ENCODE measurements at regions not wholly inside any gene's neighbourhood (a gene's known extent, or its start where the extent isn't known, plus 50 kb on each side); places are given as distances from the start of the nearest gene placed in this dataset.
"Not testable (repeated sequence)": the region's sequence is repeated elsewhere in the genome, so short reads cannot be mapped to it uniquely, and the experiment has no call there.

DNA sequence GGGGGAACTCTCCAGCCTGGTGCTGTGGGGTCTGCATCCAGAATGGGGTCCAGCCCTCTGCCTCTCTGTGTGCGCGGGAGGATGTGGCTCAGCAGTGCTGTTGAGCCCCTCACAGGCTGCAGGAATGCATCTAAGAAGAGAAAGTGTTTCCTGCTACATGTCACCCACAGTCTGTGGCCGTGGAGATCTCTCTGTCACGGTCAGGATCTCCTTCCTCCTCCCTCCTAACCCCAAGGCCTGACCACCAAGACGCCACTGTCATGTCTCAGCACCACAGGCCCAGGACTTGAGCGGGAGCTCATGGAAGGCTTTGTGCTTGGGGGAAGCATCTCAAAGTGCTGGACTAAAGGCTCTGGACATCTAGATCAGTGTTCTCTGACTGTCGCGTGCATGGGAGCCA is 90.1 kb downstream of the SREK1 start:
- DNase-seq = no peak

DNA sequence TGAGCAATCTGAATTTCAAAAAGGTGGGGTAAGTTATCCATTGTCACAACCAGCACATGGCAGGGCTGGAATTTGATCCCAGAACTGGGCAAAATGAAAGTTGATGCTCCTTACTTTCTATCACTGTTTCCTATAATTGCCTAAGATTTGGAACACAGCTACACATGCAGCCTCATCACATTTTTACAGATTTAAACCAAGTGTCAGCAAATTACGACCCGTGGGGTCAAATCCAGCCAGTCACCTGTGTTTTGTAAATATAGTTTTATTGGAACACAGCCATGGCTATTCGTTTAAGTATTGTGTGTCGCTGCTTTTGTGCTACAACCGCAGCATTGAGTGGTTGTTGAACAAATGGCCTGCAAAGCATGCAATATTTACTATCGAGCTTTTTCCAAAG is 94.3 kb downstream of the SREK1 start:
- DNase-seq = no peak

GRCh38 chr5:66239034-66239433 is 94.9 kb downstream of the SREK1 start:
- DNase-seq = no peak

DNA sequence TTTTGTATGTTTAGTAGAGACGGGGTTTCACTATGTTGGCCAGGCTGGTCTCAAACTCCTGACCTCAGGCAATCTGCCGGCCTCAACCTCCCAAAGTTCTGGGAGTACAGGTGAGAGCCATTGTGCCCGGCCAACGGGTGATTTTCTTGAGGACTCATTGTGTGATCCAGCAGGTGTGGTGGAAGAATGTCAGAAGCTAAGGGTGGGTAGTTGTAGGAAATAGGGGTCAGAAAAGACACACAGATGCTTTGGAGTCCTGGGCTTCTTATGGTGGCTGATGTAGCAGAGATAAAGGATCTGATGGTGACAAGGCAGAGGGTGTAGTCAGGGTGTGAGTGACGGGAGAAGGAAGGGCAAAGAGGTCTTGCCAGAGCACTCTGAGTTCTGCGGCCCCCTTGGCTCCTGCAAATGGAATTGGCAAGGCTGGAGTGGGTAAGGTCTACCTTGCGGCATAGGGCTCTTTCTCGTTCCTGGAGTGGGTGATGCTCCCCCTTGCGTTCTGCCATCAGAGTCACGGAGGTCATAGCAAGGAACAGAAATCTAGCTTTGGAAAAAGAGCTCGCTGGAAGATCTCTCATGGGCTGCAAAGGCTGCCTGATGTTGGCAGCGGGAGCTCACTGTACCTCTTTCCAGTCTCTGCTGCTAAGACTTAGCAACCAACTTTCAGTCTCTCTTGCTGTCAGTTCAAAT is 97.2 kb downstream of the SREK1 start:
- no peak for DNase-seq

DNA sequence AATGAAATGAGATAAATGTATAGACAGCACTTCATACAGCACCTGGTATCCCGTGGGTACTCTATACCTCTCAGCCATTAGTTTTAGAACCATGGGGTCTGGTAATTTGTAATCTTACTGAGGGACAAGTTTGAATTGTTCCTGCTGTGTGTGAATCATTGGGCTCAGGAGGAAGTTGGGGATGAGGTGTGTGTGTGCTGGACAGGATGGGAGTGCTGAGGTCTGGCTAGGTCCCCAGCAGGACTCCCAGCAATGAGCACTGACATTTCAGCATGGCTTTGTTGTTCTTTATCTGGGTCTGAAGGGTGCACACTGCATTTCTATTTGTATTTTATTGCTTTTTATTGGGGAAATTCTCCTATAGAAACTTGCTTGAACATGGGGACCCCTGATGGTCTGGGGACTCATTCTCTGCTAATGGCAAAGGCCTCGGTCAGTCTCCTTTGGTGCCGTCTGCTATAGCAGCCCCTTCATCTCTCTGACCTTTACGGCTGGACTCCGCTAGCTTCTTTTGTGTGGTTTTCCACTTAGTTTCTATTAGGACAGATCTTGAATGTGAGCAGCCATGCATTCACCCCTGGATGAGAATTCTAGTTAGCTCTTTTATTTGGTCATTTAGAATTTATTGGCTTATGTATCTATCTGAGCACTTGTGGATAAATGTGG is 98.1 kb downstream of the SREK1 start:
- no peak for DNase-seq

DNA sequence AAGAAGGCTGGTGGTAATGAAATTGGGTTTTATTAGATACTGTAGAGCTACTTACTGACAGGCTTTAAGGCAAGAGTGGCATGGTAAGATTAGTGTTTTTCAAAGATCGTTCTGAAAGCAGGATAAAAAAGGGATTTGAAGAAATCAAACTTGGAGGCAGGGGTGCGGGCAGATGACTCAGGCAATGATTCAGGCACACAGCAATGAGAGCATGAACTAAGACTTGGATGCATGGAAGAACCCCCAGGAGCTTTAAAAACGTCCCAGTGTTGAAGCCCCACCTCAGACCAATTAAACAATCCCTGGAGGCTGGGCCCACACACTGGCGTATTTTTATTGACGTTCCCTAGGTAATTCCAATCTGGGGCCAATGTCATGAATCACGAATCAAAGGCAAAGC is 102.5 kb downstream of the SREK1 start:
- DNase-seq = no peak

DNA sequence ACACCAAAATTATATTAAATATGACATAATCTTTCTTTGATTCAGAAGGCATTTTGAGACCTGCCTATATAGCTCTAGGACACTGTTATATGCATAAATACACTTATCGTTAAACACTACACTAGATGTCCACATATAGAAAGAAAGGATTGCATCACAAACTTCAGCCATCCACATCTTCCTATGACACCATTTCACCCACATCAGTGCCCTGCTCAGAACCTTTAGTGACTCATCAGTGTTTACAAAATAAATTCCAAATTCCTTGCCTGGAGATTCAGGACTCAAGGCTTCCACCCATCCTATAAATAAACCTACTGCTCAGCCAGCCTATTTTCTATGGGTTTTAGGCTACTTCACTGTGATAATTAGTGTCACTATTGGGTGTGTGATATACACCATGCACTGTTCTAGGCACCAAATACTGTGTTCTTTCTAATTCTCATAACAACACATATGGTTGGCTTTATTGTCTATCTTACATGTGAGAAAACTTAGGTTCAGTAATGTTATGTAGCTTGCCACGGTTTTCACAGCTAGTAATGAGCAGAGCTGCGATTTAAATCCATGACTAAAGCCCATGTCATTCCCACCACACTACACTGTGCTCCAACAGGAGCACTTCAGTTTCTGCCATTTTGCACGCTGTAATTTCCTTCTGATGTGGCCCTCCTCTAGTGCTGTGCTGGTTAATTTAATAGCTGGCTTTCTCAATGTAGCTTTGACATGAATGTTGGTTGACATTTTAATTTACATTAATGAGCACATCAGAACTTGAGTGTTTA is 103.3 kb downstream of the SREK1 start:
- no peak for DNase-seq

DNA sequence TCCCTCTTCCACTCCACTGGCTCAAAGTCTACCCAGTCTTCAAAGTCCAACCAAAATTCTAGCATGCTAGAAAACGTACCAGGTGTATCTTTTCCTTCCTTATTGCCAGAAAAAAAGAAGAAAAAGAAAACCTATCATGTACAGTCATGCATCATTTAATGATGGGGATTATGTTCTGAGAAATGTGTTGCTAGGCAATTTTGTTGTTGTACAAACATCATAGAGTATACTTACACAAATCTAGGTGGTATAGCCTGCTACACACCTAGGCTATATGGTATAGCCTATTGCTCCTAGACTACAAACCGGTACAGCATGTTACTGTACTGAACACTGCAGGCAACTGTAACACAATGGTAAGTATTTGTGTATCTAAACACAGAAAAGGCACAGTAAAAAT is 104.8 kb downstream of the SREK1 start:
- no peak for DNase-seq

DNA sequence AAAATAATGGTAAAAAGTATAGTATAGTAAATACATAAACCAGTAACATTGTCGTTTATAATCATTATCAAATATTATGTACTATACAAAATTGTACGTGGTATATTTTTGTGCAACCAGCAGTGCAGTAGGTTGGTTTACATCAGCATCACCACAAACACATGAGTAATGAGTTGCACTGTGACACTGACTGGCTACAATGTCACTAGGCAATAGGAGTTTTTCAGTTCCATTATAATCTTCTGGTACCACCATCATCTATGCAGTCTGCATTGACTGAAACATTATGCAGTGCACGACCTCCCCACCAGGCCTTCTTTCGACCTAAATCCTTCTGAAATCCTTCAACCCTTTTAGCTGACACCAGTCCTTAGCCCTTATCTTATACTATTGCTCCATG is 105.8 kb downstream of the SREK1 start:
- no peak for DNase-seq

DNA sequence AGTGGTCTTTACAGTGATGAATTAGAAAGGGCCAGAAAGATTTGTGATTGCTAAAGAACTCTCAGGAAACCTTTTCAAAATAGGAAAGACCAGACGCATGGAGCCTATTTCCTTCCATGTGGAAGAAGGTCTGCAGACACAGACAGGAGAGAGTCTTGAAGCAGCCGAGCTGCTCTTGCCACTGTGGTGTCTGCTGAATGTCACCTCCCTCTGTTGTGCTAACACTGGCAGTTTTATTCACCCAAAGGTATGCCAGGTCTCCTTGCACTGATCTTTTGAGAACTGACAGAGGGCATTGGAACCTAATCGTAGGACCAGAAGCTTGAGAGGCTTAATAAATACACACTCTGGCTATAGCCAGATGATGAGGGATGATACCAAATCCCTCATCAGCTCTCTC is 108.7 kb downstream of the SREK1 start:
- DNase-seq = no peak

GRCh38 chr5:66255714-66256113 is 111.6 kb downstream of the SREK1 start:
- no peak for DNase-seq

DNA sequence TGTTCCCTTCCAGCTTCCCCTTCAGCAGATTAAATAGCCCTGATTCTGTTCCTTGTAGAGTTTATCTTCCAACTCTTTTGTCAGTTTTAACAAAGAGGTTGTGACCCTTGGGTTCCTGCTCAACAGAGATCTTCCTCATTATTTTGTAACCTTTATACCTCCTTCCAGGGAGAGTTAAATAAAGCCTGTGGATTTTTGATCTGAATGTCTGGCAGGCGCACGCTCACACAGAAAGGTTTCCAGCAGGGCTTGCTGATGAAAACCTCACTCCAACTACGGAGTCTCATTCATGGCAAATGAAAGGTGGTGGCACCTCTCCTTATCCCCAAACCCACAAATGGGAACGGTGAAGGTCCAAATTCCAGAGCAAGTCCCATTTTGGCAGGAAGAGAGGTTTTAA is 129.0 kb downstream of the SREK1 start:
- DNase-seq = no peak

DNA sequence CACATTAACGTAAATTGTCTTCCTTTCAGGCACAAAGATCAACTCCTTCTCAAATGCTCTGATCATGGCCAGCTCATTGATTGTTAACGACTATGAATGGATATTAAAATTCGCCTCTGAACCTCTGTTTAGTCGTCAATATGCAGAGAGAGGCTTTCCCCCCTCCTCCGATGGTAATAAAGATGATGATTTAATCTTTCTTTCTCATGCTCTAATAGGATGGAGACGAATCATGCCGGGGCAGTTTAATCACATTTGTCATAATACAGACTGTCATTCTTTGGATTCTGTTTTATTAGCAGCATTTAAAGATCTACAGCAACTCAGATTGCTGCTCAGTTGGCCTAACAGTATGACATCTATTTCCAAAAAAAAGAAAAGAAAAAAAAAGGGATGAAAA is 132.9 kb downstream of the SREK1 start:
- DNase-seq = no peak

GRCh38 chr5:66277981-66278380 is 133.9 kb downstream of the SREK1 start:
- DNase-seq = no peak

DNA sequence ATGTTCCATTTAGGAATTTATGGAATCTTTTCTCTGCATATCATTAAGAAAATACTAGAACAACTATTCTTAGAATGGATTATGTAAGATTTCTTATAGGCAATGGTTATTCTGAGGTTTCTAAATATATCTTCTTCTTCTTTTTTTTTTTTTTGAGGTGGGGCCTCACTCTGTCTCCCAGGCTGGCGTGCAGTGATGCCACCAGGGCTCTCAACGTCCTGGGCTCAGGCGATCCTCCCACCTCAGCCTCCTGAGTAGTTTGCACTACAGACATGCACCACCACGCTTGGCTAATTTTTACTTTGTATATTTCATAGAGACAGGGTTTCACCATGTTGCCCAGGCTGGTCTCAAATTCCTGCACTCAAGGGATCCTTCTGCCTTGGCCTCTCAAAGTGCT is 137.2 kb downstream of the SREK1 start:
- DNase-seq = no peak

GRCh38 chr5:66284588-66285342 is 140.7 kb downstream of the SREK1 start:
- DNase-seq = no peak

DNA sequence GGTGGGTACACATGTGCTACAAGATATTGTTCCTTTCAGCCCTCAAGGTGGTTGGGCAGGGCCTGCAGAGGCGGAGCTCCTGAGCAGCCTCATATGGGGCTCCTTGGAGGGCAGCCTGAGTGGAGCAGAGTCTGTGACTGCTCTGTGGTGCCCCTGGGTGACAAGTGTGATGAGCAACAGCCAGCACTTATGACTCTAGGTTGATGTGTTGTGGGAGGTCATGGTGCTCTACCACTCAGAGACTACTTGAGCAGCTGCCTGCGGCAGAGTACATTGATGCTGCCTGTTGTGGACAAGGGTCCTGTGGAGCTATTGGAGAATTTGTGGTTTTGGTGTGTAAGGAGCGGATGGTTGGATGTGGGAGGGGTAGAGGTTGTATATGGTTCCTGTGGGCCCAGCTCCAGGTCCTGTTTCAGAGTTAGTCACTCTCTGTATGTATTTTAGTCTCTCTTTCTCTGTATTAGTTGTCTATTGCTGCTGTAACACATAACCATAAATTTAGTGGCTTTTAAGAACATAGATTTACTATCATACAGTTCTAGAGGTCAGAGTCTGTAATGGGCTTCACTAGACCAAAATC is 141.3 kb downstream of the SREK1 start:
- DNase-seq = no peak

GRCh38 chr5:66291771-66292170 is 147.7 kb downstream of the SREK1 start:
- DNase-seq = no peak

DNA sequence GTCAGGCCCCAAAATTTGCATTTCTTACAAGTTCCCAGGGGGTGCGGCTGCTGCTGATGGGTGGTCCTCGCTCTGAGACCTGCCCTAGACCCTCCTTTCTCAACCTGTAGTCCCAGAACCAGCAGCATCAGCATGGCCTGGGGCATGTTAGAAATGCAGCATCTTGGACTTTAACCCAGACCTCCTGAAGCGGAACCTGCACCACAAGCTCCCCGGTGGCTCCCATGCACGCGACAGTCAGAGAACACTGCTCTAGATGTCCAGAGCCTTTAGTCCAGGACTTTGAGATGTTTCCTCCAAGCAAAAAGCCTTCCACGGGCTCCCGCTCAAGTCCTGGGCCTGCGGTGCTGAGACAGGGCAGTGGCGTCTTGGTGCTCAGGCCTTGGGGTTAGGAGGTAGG is 149.8 kb downstream of the SREK1 start:
- not testable (repeated sequence) for DNase-seq

DNA sequence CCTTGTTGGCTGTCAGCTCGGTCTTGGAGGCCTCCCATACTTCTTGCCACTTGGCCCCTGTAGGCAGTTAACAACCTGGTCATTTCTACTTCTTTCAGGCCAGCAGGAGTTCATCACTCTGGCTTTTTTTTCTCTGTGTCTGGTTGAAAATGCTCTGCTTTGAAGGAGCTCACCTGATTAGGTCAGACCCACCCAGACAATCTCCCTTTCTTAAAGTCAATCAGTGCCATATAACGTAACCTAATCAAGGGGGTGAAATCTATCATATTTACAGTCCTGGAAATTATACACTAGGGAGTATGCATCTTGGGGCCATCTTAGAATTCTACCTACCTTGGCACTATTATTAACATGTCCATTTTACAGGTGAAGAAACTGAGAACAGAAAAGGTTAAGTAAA is 155.4 kb downstream of the SREK1 start:
- DNase-seq = no peak

- no peak for DNase-seq
Observed at GRCh38 chr5:66302344-66302743, 158.2 kb downstream of the SREK1 start.

Measured in amygdala (tissue), 56 donors.